Suppressor macrophage (primary cell): ENCODE measurements at regions not wholly inside any gene's neighbourhood (a gene's known extent, or its start where the extent isn't known, plus 50 kb on each side); places are given as distances from the start of the nearest gene placed in this dataset.

ENCODE experiments used
- DNase-seq, 4 experiments: peaks; one replicate each; pipeline ENCODE4 v3.0.0-alpha.2; 2020 to 2022

DNA sequence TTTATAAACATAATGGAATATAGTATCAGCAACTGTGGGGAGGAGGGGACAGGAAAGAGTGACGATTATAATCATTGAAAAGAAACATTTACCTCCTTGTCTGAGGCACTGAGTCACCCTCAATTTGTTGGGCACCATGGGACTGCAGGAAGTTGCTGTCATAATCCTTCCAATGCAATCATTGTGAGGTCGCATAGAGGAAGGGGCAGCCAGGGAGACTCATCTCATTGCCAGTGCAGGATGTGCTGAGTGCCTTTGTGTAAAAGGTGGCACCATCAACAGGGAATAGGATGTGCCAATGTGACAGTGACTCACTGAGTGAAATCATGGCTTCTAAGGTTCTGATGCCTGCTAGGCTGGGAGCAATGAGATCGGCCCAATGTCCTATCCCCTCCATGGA lies 300.4 kb upstream of the ADAMTS9 start:
- no peak for DNase-seq

DNA sequence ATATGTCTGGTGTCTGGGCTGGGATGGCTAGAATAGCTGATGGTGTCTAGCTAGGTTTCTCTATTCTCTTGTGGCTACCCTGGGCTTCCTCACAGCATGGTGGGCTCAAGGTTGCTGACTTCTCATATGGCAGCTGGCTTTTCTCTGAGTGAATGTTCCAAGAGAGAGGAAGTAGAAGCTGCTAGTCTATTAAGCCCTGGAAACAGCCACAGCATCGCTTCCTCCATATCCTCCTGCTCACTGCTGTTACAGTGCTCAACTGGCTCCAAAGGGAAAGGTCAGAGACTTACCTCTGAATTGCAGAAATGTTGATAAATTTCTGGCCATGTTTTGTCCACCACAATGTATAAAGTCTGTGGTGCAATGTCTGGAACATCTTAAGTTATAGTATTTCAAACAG lies 299.9 kb upstream of the ADAMTS9 start:
- DNase-seq = no peak

DNA sequence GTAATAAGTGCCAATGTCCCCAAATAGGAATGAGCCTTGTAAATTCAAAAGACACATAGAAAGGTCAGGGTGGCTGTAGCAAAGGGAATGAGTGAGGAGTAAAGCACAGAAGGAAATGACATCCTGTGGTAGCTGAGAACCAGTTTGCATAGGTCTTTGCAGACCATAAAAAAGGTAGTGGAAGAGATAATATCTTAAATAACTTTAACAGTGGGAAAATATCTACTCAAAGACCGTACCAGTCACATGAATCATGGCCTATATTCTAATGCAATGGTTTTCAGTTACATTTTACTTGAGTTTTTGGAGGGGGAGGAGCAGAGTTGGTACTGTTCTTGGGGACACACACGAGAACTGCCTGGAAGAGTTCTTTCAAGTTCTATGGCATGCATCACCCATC lies 297.3 kb upstream of the ADAMTS9 start:
- DNase-seq = no peak

DNA sequence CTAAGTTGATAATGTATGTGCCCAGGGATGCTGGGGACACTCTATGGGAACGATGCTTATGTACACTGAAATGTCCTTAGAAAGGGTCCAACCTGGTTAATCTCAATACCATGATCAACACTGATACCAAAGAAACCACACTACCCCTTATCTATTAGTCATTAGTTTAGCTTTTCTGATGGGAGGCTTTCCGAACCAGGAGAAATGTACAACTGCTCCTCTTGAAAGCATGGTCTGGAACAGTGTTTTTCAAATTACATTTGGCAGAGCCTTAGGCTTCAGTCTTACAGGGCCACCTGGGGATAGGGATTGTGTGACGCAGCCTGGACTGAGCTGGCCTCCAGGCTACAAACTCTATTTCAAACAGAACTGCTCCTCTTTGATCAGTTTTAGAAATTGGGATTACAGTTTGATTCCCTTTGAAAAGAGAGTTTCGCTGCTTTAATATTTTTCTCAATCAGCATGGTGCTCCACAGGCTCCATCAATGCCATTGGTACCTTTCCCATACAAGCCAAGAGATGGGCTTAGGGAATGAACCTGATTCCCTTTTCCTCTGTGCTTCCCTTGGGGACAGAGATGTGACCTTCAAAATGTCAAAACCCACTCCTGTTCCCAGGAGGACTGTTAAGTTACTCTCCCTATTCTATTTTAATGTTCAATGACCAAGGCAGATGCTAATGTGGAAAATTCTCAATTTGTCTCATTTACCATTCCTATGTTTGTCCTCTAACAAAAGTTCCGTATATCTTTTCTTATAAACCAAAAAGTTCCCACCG lies 296.0 kb upstream of the ADAMTS9 start:
- DNase-seq = no peak

DNA sequence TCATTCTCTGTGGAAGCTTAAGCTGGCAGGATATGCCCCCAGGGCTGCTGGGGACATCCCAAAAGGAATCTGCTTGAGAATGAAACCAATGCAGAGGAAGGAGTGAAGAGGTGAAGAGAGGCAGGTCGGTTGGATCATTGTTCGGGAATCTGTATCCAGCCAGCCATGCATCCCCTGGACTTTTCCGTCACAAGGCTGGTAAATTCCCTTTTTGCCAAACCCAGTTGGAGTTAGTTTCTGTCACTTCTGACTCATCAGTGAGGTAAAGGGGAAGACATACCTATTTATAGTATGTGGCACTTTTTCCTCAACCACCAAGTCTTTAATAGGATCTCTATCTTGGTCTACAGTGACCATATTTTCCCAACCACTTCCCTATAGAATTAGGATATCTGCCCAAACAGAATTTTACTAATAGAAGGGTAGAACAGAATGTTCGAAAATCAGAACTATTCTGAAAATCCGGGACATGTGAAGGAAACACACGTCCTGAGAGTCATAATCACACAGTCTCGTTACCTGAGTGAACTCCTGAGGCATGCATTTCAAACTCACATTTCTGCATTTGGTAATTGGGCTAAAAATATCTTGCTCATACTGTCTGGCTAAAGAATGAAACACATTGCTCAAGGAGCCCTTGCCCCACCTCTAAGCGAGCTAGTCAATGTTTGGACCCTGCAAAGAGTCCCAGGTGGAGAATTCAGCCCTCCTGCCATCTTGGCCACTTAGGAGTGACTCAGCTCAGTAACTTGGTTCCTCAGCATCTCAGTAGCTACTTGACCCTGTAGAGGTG lies 289.7 kb upstream of the ADAMTS9 start:
- no peak for DNase-seq

DNA sequence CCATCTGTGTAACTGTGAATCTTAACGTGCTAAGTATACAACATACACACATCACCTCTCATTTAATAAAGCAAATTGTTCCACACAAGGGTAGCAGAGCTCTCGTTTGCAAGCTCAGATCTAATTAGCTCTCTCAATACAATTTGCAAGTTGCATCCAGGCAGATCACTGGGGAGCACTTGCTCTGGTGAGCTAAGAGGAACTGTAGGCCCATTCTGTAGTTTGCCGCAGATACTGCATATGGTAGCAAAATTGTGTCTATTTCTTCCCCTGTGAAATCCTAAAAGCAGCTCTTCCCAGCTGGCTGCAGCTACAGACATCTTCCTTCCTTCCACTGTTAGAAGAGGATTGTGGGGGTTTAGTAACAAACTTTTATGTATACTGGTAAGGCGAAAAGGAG lies 288.7 kb upstream of the ADAMTS9 start:
- DNase-seq = no peak

DNA sequence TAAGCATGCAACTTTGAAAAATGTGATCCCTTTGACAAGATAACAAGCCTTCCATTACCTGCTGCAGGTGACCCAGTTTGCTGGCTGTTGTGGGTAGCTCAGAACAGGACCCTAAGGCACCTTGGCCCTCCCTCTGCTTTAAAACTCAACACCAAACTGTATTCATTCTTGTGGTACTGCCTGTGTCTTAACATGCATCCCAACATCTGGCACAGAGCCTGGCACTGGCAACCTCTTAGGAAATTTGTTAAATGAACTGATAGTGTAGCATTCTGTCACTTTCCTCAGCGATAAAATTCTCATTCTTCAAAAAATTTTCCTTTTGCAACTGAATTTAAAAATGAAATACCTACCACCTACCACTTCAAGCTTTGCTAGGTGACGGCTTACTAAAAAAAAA lies 287.3 kb upstream of the ADAMTS9 start:
- DNase-seq = no peak

DNA sequence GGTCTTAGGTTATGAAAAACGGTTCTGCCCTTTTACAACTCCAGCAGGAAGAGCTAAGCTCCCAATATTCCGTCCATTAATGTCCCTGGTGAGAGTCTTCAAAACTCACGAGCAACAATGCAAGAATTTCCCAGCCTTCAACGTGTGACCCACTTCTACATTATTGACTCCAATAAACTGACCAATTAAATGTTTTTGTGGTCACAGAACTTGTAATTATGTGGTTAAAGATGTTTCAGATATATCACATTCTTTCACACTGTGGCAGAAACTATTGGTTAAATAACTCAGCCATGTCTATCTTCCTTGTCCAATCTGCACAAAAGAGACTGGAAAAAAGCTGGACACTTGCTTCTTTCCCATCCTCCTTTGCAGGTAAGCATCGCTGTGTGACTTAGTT lies 286.6 kb upstream of the ADAMTS9 start:
- DNase-seq = no peak

DNA sequence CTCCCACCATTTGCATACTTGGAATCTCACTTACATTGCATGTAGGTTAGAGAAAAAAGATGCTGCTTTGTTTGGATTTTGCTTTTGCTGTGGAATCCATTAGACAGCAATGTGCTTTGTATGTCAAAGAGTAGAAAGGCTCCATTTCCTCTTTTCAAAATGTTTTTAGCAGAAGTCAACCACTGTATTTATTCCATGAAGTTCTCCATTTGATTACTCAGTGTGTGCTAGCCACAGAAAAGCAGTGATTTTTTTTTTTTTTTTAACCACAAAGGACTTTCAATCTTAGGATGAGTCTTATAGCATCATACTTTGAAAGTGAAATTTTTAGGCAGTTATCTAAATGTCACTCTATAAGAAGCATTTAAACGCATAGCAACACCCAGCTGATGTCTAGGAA lies 285.0 kb upstream of the ADAMTS9 start:
- peak in 2 of 4 experiments; percentile 12 to 15 for DNase-seq

DNA sequence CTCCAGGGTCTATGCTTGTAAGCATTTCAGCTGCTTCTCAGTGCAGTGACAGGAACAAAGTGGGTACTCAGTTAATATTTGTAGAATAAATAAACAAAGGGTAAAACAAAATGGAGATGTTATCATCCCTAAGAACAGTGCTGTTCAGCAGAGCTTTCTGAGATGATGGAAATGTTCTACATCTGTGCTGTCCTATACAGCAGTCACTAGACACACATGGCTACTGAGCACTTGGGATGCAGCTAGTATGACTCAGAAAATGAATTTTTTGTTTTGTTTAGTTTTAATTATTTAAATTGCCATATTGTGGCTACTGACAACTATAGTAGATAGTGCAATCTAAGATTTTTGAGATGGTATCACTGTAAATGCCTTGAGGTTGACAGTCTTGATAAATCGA lies 283.8 kb upstream of the ADAMTS9 start:
- no peak for DNase-seq

DNA sequence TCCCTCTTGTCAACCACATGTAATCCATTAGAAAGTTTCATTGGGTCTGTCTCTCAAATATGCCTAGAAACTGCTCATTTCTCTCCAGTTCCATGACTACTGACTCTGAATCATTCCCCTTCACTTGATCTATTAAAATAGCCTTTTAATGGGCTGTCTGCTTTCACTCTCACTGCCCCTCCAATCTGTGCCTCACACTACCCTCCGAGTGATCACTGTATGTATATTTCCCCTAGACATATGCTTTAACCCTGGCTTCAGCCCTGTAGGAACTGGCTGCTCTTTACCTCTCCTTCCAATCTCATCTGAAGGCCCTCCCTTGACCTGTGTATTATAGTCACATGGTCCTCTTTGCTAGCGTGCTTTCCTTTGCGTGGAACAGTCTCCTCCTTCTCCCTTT lies 282.8 kb upstream of the ADAMTS9 start:
- no peak for DNase-seq

DNA sequence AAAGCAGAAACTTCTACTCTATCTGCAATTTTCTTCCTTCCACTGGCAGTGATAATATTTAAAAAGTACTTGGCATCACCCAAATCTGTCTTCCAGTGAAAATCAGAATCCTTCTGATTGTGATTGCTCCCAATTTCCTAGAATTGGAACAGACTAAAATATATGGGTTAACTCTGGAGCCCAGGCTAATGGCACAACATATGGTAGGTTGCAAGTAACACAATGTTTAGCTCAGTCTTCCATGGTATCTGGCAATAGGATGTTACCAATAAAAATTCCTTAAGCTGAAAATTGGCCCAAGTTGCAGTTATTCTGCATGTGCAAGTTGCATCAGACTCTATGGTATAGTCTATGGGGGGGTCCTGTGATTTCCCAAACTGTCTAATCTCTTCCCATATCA lies 273.5 kb upstream of the ADAMTS9 start:
- no peak for DNase-seq

DNA sequence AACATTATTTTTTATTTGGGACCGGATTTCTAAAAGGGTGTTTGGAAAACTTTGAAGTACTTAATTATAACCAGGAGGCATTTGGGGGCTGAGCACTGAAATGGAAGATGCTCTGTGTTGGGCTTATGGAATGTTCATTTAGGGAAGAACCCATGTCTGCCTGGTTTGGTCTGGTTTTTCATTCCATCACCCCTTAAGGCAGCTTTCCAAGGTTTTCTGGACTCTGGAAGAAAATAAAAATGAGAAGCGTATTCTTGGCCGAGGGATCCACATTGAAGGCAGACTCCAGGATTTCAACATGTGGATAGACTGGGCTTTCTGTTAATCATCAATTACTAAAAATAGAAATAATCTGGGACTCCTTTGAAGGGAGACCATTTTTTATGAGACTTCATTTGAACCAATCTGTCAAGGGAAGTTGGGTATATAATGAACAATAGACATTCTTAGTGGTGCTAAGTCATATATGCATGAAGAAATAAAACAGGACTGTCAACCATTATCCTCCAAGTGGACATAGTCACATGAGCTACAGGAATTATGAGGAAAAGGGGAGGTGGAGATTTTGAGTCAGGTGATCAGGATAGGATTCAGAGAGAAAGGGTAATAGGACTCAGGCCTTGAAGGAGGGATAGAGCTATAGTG lies 270.5 kb upstream of the ADAMTS9 start:
- DNase-seq = no peak

DNA sequence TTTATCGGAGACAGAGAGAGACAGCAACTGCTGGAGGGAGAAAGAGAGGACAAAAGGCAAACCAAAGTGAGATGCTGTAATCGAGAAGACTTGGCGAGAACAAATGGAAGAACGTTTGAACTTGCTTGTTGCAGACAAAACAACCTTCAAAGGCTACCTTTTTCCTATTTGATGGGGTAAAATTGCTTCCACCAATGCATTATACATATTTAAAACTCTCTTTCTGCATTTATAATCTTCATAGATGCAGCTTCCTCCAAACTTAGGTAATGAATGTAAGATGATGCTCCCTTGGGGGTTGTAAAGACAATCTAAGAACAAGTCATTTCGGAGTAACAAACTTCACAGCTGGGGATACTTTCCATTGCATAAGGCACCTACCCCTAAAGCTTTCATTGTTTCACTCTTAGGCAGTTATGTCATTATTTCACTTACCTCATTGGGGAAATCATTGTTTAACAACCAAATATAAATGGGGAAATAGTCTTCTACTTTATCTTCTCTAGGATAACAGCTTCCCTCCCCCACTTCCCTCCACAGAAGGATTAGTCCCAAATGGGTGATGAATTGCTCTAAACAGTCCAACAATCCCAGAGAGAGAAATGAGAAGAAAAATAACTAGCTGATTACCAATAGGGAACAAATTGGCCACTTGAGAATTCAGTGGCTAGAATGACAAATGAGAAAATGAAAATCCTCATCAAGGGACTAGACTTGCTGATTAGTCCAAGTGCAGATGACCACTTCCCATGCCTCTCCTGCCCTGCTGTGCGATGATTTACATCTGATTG lies 269.8 kb upstream of the ADAMTS9 start:
- no peak for DNase-seq

DNA sequence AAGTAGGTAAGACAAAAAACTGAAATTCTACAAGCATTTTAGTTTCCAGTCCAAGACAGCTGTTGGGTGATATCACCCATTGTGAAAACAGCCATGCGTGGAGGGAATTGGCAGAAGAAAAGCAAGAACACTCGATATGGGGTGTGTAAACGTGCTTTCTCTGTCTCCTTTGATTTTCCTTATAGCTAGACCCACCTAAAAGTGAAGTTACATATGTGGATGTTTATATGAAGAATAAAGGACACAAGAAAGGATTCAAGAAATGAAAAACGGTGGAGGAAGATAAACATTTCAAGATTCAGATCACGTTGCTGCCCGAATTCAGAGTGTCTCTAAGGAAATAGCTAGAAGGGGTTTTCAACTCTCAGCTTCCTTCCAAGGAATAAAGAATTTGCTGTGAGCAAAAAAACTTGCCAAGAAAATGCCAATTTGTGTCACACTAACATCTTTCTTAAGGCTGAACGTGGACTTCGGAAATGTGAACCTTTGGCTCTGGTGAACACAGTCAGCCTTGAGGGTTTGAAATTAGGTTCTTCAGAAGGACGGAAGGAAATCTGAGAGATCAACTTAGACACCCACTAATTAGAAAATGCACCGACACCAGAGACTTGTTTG lies 269.0 kb upstream of the ADAMTS9 start:
- no peak for DNase-seq

DNA sequence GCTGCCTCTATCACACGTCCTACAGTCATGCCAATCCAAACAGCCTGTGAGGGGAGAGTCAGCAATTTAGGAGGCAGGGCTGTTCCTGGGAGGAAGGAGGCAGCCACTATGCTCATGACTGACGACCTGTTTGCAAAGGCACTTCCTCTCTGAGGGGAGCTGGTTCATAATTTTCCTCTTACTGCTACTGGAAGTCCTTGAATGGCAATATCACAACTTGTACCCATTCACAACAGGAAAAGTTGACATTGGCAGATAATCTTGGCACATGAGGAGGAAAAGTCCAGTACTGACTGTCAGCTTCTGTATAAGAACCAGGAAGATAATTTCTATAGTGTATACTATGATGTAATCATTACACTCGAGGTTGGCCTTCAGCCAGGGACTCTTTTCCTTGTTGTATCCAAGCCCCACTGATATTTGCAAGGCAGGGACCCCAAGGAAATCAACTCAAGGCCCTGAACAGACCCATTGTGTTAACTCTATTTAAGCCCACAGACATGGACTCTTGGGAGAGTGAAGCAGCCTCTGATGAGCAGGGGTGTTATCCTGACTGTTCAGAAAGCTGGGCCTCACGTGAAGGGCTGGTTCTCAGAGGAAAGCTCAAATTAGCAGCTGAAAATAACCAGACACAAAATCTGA lies 267.3 kb upstream of the ADAMTS9 start:
- DNase-seq = no peak

DNA sequence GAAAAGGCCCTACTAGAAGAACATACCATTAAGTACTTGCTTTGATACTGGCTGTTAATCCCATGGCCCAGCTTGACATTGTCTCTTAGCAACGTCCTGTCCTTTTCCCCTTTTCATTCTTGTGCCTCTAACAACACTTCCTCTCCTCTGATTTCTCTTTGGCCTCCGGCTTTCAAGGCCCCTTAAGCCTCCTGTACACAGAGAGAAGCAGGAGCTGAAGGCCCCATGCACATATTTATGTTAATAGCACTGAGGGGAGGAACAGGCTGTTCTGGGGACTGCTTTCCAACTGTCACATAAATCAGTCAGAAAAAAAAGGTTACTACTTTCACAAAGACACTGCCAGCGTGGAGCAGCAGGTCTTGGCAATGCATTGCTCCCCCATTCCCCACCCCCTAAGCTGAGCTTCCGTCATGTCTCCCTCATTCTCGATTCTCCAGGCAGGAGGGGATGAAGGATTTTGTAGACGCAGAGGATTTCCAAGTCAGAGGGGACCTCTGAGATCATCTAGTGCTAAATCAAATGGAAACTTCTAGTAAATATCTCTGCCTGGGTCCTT lies 257.4 kb upstream of the ADAMTS9 start:
- DNase-seq = no peak

DNA sequence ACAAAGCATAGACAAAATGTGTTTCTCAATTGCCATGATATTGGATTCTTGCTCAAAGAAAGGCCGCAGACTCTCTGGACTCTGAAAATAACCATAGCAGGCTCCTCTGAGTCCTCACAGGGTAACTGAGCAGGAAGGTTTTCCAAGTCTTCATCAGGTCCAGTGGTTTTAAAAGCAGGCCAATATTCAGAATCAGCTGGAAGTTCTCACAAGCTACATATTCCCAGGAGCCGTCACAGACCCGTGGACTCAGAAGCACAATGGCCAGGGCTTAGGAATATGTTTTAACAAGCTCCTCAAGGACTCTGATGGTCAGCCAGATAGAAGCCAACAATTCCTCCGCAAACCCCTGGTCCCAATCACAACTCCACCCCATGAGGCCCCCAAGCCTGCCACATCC lies 256.1 kb upstream of the ADAMTS9 start:
- no peak for DNase-seq

DNA sequence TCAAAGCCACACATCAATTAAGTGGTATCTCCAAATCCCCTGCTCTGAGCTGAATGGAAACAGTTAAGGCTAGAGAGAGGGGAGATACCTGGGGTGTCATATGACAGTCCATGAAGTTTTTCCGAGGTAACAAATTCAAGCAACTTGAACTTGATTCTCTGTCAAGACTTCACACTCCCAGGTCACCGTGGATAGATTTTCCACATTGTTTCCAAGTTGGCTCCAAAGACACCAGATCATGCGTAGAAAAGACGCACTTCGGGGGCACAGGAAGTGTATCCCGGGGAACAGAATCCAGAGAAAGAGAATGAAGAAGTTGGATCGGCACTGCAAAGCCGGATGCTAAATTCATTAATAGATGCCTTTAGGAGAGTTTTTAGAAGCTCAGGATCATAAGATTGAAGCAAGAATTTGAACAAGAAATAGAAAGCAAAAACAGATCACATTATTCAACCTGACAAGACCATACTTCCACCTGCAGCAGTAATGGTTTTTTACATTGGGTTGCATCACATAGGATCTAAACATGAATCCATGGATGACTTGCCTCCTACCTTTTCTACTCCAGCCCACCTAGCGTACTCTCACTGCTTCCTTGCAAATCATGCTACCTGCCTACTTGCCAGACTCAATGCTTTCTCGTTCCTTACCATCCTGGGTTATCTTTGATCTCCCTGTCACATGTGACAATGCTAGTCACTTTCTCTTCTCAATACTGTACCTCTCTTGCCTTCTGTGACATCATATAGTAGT lies 253.0 kb upstream of the ADAMTS9 start:
- DNase-seq = no peak

DNA sequence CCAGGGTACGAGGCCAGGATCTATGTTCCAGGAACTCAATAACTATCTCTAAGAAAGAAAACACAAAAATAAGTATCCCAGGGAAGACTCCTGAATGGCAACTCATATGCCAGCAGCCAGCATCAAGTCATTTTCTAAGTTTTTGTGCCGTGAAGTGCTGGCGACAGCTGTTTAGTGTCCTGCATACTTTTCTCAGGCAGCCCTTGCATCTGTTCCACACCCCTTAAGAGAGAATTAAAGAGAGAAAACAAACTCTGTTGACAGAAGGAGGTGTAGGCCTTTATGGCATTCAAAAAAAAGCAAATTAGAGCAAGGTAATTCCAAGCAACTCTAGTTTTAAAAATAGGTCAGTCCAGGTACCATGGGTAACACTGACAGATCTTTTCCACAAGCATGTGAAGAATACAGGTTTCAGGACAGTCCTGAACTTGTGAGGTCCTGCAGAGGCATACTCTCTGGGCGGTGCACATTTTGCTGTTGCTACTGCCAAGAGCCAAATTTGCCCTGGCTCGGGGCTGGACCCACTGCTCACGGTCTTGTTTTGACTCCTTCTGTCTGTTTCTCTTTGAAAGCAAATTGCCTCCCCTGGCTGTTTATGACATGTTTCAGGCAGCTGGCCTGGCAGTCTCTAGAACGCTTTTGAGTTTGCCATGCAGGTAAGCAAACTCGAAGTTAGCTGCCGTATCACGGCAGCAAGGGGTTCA lies 252.1 kb upstream of the ADAMTS9 start:
- no peak for DNase-seq
